HFF-Myc (cell line): ENCODE measurements at regions not wholly inside any gene's neighbourhood (a gene's known extent, or its start where the extent isn't known, plus 50 kb on each side); places are given as distances from the start of the nearest gene placed in this dataset.

Experiments used
- DNase-seq: peaks from one replicate; pipeline ENCODE4 v3.0.0-alpha.2; 2011; ENCODE audit warnings: low read depth; ENCODE audit errors: extremely low read depth
- H3K4me3 ChIP-seq: replicated peaks from 2 replicates; pipeline ENCODE4 v1.5.1; 2011; ENCODE audit warnings: low read depth, mild to moderate bottlenecking, control low read depth, low read length
- TF ChIP-seq, protein P1 (sequence below): IDR thresholded peaks from 2 replicates; pipeline ENCODE4 v1.5.1; 2012; ENCODE audit warnings: mild to moderate bottlenecking, low read depth, low read length, control low read depth; ENCODE audit errors: missing control alignments

DNA sequence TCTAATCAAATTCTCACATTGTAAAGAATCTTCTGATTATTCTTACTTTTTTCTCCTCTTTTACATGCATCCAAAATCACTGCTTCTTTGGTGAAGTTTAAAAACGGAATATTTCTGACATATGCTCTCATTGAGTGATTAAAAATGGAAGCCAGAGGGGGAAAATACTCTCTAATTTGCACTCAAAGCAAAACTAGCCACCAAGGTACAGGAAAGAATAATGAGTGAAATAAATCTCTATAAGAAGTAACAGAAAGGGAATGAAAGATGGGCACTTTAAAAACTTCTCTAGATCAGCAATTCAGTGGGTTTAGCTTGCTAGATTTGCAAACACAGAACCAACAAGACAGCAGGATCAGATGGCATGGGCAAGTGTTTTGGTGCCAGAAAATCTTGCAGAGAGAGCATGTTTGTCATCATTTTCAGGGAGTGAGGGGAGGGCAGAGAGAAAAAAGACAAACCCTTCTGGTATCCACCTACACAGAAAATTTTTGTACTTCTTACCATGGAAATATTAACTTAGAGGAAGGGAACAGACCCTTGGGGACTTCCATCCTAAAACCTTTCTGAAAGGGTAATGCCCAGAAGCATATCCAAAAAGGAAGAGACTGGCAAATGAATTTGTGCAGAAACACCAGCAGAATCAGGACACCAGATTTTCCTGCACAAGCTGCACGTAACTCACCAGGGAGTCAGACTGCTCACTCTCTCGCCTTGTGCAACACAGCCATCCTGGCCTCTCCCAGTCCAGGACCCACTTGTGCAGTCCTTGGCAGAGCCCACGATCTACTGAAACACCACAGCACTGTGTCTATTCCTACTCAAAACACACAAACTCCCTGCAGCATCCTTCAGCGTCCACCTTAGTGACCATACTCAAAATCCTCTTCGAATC is 270.2 kb upstream of the PRDM1 start:
- TF ChIP-seq, protein P1, sequence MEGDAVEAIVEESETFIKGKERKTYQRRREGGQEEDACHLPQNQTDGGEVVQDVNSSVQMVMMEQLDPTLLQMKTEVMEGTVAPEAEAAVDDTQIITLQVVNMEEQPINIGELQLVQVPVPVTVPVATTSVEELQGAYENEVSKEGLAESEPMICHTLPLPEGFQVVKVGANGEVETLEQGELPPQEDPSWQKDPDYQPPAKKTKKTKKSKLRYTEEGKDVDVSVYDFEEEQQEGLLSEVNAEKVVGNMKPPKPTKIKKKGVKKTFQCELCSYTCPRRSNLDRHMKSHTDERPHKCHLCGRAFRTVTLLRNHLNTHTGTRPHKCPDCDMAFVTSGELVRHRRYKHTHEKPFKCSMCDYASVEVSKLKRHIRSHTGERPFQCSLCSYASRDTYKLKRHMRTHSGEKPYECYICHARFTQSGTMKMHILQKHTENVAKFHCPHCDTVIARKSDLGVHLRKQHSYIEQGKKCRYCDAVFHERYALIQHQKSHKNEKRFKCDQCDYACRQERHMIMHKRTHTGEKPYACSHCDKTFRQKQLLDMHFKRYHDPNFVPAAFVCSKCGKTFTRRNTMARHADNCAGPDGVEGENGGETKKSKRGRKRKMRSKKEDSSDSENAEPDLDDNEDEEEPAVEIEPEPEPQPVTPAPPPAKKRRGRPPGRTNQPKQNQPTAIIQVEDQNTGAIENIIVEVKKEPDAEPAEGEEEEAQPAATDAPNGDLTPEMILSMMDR = no peak
- DNase-seq = no peak
- H3K4me3 ChIP-seq = no peak overlapping the region

DNA sequence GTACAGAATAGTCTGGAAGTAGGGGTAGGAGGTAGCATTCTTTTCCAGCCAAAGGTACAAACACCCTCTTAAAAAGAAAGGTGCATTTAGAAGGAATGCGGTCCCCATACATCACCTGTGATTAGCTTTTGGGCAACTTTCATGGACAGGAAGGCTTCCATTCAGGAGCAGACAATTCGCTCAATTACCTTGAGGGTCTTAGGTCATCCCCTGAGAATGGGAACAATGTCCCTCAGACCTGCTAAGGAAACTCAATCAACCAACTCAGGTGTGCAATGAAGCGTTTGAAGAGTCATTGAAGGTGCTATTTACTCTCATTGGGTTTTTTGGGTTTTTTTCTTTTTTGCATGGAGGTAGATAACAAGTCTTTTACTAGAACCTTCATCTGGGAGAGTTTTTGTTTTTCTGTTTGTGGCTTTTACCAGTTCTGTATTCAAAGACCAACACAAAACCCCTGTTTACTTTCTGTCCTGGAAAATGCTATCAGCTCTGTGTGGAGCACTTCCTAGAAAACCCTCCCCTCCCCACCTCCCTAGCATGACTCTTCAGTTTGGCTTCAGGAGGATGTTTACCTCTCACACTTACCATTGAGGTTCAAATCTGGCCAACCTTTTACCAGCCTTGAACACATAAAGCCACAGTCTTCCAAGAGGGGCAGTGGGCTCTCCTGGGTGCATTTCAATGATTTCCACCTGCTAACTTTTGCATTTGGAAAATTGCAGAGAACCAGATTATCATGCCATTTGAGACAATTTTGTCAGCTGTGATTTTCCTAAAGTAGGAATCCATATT is 271.2 kb upstream of the PRDM1 start:
- TF ChIP-seq, protein P1 = no peak
- H3K4me3 ChIP-seq = no peak overlapping the region
- DNase-seq = no peak

DNA sequence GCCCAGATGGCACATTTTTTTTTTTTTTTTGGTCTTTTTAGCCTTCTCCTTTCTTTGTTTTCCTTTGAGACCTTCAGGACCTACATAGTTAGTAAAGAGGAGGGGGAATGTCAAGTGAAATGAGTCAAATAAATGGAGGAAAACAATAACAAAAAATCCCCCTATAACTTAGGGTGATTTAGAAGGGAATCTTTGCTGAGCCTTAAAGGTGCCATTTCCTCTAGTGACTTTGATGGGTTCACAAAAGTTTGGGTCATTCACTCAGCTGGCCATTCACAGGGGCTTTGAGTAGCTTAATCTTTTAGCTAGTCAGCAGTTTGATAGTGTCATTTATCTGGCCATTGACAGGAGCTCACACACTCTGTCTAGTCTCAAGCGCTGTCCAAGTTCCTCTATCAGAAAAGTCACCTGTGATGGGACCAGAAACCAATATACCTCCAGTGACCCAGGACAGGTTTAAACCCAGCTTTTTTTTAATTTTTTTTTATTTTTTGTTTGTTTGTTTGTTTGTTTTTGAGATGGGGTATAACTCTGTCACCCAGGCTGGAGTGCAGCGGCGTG is 275.1 kb upstream of the PRDM1 start:
- H3K4me3 ChIP-seq = no peak overlapping the region
- TF ChIP-seq, protein P1 = no peak
- DNase-seq = no peak

DNA sequence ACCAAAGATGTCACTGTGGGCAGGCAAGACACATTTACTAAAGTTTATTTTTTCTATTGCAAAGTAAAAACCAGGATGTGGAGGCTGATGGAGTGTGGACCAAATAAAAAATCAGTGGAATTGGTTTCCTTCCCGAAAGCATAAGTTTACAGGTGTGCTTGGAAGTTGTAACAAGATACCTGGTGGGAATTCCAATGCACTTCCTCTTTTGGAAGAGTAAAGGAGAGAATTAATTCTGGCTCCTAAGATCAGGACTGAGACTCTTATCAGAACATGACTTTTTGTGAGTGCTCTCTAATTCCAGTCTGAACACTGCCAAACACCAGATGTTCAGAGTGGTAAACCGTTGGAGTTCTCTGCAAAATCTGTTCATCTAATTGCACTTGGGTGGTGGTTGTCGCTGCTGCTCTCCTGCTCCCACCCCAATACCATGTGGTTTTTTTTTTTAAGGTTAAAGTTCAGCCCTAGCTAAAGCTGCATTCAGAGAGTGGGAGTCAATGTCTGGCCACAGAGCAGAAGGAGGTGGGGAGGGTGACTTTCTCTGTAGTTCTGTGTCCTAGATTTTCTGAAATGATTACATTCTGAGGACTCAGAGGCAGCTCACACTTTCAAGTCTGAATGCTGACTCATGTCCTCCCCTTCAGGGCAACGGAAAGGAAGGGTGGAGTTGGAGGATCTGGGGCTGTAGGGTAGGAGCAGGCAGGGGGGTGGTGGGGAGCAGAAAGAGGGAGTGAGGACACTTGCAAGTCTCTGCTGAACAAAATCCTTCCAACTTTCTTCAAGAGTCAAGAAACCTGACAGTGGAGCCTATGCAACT is 275.8 kb upstream of the PRDM1 start:
- no peak overlapping the region for H3K4me3 ChIP-seq
- TF ChIP-seq, protein P1 = no peak
- DNase-seq = peak; percentile 91

DNA sequence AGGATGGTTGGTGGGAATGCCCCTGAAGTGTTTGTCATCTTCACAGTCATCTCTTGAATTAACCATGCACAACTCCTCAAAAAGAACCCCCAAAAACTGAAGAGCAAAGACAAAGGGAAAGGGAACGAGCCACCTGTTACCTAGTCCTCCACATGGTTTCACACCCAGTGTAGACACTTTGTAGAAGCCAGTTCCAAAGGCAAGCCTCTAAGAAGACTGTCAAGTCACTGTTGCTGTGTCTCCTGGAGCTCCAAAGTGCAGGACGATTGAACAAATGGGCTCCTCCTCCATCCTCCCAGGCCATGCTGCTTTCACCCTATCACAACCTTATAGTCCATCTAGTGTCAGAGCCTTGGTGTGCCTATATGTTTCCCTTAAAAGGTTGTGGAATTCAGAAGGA is 277.6 kb upstream of the PRDM1 start:
- no peak for DNase-seq
- H3K4me3 ChIP-seq = no peak overlapping the region
- TF ChIP-seq, protein P1 = no peak

DNA sequence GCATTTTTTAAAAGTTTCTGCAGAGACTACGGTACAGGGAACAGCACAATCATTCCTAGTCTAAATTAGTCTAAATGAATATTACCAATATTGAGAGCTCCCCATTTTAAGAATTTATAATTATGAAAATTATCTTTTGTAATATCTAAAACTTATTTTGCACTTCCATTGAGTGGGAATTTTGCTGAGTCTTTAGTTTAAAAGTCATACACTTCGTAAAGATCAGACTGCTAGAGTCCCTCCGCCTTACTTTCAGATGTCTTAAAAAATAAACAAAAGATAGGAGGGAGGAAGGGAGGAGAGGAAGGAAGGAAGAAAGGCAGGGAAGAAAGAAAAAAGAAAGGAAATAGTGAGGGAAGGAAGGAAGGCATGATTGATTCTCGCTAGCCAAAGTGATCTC is 278.2 kb upstream of the PRDM1 start:
- no peak overlapping the region for H3K4me3 ChIP-seq
- TF ChIP-seq, protein P1 = no peak
- DNase-seq = no peak
